VCaP (cell line): ENCODE measurements at regions not wholly inside any gene's neighbourhood (a gene's known extent, or its start where the extent isn't known, plus 50 kb on each side); places are given as distances from the start of the nearest gene placed in this dataset.

Experiments used
- H3K27ac ChIP-seq: fragments of 450-650 bp; 2 replicates; pipeline ENCODE4 v1.5.1; 2017
- CTCF ChIP-seq: fragments of 450-650 bp; conservative IDR thresholded peaks from 2 replicates; pipeline ENCODE4 v1.5.1; 2017; ENCODE audit warnings: mild to moderate bottlenecking, moderate library complexity

GRCh38 chr6:95797054-95797453 is 218.7 kb upstream of the FUT9 start:
- no peak overlapping the region for H3K27ac ChIP-seq
- no peak for TF ChIP-seq CTCF

GRCh38 chr6:95802978-95803377 is 212.8 kb upstream of the FUT9 start:
- no peak overlapping the region for H3K27ac ChIP-seq
- no peak for TF ChIP-seq CTCF

- TF ChIP-seq CTCF = no peak
- no peak overlapping the region for H3K27ac ChIP-seq
Observed at GRCh38 chr6:95803889-95804288, 211.9 kb upstream of the FUT9 start.

GRCh38 chr6:95804847-95805541 is 210.8 kb upstream of the FUT9 start:
- peak overlapping the region; percentile 33; the same call in 1 of the 2 replicates for H3K27ac ChIP-seq
- no peak for TF ChIP-seq CTCF

GRCh38 chr6:95805699-95806098 is 210.1 kb upstream of the FUT9 start:
- TF ChIP-seq CTCF = no peak
- H3K27ac ChIP-seq = peak overlapping the region; percentile 33; the same call in 1 of the 2 replicates

- no peak overlapping the region for H3K27ac ChIP-seq
- TF ChIP-seq CTCF = no peak
Observed at GRCh38 chr6:95815389-95816056, 200.3 kb upstream of the FUT9 start.

- TF ChIP-seq CTCF = no peak
- no peak overlapping the region for H3K27ac ChIP-seq
Observed at GRCh38 chr6:95819461-95819860, 196.3 kb upstream of the FUT9 start.
